EL (cell line): ENCODE measurements at regions not wholly inside any gene's neighbourhood (a gene's known extent, or its start where the extent isn't known, plus 50 kb on each side); places are given as distances from the start of the nearest gene placed in this dataset.

Experiments used
- DNase-seq: peaks from one replicate; pipeline ENCODE4 v3.0.0-alpha.2; 2016

DNA sequence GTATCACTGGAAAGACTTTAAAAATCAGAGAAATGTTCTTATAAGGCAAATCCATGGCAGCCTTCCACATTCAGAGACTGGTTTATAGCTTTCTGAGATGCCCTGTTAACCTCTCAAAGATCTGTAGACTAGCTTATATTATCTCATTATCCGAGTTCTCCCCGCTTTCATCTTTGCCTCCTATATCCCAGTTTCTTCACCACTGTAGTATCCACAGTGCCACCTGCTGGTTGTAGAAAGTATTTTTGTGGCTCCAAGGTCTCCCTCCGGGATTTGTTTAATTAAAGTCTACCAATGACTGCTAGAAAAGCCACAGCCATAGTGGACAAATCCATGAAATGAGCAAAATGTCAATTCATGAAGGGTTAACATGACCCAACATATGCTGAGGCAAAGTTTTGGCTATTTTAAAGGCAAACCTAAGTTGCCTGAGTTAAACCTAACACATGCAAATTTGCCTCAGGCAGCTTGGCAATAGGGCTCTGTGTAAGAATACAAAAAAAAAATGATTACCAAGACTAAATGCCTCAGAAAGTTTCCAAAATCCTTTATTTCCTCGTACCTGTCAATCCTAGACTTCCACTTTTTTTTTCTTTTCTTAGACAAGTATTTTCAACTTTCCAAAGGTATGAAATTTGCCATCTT lies 218.8 kb upstream of the BMP4 start:
- peak; percentile 82 for DNase-seq

DNA sequence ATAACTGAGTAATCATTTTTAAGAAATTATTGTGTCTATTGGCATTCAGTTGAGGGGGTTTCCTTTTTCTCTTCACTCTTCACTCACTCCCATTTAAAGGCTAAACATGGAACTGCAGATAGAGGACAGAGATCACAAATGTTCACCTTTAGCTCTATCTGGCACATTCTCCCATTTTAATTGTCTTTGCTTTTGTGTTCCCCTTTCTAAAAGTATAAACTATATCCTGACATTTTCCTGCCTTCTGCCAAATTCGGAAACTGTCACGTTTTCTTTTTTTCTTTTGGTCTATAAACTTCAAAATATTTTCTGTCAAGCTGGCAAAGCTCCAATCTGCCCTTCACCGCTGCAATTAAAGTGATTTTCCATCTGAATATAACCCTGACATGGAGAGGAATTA lies 219.8 kb upstream of the CDKN3 start:
- DNase-seq, result no peak

DNA sequence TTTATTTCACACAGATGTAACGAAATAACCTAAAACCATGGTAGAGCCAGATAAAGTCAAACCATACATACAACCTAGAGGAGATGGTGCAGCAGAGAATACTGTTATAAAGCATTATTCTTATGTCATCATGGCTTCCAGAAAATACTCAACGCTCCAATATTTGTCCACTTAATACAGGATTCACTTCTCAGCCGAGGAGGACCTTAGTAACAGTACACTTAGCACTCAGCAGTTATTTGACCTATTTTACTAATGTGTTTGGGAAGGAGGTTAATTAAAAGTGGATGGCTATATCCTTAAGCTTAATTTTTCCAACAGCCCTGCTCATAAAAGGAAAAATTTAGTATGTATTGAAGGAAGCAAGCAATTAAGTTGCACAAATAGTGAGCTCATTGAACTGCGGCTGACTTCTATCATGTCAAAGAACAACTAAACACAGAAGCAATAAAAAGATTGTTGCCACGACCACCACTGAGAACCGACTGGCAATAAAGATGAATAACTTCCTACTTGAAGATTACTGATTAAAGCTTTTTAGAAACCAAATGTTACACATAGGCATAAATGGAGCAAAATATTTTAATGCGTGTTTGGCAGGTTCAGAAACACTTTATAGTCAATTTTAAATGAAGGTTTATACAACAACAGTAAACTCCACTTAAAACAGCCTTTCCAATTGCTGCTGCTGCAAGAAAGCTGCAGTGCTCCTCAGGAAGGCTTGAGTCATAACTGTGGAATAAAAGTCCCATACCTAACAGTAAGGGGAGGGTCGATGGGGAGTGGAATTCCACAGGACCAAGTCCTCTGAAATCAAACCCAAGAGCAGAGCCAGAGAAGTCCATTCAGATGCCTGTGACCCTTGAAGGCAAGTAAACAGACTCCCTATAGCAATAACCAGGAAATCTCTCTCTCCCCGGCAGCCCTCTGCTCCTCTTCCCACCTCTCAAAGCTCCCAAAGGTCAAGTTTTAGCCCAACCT lies 218.9 kb upstream of the CDKN3 start:
- peak; percentile 20 for DNase-seq

DNA sequence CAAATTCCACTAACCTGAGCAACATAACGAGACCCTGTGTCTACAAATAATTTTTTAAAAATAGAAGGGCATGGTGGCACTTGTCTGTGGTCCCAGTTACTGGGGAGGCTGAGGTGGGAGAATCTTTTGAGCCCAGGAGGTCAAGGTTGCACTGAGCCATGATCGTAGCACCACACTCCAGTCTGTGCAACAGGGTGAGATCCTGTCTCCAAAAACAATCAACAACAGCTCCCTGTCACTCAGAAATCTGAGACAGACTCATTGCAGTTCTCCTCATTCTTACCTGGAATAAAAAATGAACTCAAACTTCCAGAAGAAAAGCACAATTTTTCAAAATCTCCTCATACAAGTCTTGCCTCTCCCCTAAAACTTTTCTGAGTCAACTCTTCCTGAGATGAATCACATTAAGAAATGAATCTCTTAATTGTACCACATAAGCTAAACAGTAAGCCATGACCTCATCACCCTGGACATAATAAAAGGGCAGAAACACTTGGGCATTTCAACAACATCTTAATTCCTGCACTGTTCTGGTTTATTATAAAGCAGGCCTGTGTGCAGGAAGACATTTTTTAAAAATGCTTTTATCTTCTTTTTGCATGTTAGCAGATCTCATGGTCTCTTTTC lies 214.3 kb upstream of the CDKN3 start:
- DNase-seq, result peak; percentile 83

DNA sequence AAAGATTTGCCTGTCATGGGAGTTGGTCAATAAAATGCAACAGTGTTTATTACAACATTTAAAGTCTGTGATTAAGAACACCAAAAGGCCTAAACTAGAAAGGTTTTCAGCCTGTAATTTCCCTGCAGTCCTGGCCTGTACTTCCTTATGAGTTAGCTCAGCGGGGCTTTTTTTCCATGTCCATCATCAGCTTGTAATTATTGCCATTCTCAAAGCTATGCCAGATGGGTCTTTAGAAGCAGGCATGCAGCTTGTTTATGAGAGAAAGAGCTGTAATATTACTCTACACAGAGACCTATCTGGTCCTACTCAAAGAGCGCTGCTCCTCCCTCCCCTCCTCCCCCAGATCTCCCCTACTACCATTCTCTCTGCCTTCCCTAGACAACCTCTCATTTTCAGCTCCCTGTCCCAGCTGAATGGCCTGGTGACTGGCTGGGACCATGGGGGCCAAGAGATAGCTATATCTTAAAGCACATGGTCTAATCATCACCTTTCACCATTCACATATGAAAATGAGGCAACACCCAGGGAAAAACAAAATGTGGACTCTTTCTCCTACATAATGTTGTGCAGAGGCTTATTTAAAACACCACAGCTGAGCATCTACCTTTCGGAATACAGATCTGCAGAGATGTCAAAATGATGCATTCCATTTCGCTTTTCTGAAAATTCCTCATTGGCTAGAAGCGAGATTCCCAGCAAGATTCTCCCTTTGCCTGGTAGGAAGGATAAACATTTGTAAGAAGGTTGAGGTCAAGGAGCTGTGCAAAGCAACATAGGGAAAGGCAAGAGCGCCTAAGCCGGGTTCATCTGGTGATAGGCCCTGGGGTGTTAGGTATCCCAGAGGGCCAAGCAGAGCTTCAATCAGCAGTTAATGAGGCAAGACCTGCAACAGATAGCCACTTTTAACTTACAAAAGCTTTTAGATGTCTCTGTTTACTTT lies 209.7 kb upstream of the CDKN3 start:
- no peak for DNase-seq

DNA sequence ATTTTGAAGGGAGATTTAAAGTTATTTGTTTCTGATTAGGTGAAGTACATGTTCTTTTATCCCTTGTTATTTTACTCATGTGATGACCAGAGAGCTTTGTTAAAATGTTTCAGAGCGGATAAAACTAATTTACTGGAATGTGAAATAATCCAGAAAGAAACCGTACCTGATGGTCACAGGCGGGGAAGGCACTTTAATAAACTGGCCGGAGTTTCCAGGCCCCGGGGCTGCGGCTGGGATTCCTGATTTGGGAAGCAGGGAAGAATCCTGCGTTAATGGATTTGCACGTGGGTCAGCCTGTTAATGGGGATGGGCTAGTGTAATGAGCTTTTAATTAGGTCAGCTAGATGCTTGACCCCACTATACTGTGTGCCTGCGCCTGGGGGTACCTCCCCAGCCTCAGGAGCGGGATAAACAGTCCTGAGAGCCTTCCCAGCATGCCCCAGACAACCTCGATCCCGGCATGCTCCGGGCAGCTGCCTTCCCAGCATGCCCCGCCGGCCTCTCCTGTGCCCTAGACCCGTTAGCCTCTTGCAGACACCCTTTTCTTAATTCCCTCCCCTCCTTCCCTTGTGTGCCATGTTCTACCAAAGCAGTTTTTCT lies 208.6 kb upstream of the CDKN3 start:
- no peak for DNase-seq

DNA sequence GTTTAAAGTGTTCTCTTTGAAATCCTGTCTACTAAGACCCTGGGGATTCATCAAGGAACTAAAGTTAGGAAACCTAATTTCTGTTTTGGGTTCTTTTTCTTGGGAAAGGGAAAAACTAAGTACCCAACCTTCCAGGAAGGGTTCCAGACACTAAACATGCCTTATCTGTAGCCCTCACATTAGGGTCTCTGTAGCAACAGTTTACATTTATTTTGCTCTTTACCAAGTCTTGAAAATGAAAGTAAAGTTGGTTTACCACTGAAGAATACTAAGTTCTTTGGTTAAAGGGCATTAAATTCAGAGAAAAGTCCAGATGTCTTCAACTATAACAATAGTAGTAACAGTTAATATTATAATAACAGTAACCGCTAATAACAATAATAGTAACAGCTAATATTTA lies 207.5 kb upstream of the CDKN3 start:
- no peak for DNase-seq

DNA sequence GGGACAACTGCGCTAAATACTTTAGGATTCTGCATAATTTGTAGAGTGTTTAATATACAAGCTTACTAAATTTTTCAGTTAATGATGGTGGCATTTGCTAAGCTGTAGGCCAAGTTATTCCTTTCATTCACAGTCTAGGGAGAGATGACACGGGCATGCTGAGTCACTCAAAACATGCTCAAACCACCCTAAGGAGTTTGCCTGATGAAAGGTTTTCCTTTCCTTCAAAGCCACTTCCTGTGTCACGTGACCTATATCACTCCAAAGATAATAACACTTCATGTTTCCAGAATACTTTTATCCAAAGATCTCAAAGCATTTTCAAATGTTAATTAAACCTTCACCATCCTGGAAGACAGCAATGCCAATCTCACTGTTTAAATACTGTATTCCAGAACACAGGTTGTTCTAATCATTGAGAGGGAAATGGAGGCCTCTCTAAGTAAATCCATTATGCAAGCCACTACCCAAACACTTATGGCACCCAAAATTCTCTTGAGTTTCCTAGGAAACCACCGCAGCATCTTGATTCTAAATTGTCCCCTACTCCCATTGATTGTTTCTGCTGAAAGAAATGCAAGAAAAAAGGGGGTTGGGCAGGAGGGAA lies 207.0 kb upstream of the CDKN3 start:
- DNase-seq, result peak; percentile 87

DNA sequence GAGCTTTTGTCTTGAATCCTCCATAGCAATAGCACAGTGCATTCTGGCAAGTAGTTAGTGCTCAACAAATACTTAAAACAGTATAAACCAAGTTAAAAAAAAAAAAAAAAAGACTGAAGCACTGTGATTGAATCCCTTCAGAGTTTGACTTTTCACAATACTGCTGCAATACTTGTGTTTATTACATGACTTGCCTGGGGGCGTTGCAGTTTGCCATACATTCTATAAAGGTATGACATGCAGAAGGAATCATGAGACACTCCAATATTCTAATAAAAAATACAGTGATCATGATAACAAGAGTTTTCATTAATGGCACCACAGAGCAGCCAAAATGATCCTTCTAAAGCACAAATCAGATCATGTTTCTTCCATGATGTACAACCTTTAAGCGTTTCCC lies 205.0 kb upstream of the CDKN3 start:
- no peak for DNase-seq

DNA sequence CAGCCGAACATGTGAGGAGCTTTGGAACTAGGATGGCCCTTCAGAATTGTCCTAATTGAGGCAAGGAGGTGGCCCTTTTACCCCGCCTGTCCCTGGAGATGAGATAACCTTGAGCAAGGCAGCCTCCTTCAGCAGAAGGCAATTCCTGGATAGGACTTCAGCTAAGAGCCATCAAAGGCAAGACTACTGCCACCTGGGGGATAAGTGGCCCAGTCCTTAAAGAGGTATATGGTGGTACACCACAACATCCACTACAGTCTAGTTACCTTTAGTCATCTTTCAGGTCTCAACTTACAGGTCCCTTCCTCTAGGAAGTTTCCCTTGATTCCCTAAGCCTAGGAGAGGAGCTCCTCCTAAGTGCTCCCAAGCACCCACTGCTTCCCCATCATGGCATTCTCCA lies 204.2 kb upstream of the CDKN3 start:
- no peak for DNase-seq

DNA sequence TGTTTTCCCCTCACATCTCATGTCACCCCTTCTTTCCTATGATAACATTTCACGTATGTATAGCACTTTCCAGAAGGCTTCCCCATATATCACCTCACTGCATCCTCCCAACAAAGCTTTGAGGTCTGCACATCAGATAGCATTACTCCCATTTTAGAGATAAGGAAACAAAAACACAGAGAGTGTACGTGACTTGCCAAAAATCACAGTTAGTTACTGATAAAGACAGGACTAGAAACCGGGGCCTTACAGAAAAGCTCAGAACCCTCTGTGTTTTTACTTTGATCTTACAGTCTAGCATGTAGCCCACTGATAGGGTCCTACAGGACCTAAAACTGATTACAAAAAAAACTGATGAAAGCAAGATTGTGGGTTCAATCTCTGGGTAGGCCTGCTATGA lies 202.9 kb upstream of the CDKN3 start:
- no peak for DNase-seq

DNA sequence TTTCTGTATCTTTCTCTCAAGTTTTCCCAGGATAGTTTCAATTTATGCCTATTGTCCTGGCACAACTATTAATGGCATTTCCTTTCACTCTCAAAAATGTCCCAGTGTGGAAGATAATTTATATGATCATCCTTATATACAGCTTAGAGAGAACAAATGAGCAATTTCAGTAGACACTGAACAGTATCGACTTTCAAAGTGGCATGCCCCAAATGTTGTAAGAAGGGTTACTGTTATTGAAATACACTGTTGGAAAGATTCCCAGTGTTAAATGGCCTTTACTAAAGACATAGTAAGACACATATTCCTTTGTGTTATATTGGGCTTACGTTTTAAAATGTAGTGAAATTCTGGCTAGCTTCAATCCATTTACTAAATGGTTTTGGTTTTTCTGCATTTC lies 202.3 kb upstream of the CDKN3 start:
- no peak for DNase-seq

DNA sequence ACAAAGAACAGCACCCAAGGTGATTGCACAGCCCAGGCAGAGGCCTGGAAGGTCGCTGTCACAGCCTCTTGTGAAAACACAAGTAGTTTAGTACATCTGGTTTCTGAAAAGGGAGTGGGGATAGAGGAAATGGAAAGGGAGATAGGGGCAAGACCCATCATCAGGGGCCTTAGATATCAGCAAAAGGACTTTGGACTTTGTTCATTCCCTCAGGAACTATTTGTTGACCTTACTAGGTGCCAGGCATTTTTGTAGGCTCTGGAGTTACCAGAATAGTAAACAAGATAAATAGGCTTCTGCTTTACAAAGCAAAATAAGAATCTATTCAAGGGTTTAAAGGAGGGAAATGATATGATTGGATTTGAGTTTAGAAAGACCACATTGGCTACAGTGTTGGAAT lies 199.4 kb upstream of the CDKN3 start:
- no peak for DNase-seq

DNA sequence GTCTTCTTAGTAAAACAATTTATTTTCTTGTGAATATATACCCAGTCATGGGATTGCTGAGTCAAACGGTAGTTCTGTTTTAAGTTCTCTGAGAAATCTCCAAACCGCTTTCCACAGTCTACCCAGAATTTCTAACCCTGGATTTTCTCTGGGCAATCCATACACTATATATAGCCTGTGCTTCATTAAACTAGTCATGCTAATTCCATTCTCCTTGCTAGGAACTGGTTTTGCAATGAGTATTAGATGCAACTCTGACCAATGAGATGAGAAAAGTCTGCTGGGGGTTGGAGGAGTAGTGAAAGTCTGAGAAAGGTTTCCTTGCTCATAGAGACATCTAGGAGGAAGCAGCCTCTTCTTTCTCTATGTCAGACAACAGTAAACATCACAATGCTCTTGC lies 196.1 kb upstream of the CDKN3 start:
- DNase-seq, result peak; percentile 22

DNA sequence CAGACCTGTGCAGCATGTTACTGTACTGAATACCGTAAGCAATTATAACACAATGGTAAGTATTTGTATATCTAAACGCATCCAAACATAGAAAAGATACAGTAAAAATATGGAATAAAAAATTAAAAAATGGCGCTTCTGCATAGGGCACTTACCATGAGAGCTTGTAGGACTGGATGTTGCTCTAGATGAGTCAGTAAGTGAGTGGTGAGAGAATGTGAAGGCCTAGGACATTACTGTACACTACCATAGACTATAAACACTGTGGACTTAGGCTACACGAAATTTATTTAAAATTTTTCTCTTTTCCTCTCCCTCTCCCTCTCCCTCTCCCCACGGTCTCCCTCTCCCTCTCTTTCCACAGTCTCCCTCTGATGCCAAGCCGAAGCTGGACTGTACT lies 194.5 kb upstream of the CDKN3 start:
- no peak for DNase-seq

DNA sequence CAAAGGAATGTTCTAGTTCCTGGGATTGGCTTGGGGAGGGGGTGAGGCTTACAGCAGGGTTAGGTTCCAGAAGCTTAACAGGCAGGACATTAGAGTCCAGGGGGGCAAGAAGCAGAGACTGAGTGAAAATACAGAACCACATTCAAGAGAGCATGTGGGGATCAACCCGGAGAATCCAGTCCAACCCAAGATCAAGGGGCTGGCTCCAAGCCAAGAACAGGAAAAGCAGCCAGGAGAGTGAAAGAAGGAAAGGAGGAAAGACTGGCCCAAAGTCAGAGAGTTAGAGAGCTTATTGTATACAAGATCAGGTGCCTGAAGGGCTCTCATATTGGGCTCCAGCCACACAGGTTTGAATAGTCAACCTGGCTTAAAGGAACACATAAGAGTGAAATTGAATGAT lies 190.3 kb upstream of the CDKN3 start:
- DNase-seq, result no peak

DNA sequence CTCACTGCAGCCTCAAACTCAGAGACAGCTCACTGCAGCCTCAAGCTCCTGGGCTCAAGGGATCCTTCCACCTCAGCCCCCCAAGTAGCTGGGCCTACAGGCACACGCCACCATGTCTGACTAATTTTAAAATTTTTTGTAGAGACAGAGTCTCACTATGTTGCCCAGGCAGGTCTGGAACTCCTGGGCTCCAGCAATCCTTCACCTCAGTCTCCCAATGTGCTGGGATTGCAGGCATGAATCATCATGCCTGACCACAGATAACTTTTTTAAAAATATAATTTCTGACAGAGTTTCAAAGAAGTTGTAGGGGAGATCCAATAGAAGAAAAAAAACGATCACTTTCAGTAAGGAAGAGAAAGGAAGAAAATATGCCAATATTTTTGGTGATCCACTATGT lies 189.7 kb upstream of the CDKN3 start:
- peak; percentile 56 for DNase-seq

DNA sequence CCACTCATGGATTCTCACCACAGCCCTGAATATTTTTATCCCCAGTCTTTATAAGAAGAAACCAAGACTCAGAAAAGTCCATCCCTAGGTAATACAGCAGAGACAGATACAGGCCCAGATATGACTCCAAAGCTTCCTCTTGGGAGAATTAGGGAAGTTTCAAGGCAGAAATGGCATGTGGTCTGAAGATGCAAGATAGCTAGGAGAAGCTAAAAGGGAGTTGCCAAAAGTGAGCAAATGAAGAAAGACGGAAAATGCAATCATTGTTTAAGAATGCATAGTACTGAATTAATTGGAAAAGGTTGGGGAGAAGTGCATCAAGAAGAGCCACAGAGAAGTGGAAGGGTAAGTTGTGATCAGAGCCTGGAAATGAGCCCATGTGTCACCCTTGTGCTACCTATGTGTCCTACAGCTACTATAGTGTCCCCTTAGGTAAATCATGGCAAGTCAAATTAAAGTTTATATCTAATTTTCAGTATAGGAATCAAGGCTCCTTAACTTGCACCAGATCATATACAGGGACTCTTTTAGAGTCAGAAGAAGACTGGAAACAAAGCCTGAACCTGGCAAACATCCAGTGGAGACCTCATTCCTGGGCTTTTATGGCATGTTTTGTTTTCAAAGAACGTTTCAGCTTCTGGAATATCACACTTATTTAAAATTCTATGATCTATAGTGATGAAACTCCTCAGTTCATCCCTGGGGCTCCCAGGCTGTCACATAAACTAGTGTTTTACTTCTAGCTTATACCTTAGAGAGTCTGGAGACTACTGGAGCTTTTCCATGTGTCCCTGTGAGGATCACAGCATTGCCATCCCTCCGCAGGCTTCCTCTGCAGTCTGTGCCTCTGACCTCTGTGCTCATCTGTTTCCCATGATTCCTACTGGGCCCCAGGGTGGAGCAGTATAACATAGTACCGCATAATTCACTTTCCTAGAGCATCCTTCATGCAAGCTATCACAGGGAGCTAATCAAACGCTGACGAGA lies 189.0 kb upstream of the CDKN3 start:
- peak; percentile 51 for DNase-seq

DNA sequence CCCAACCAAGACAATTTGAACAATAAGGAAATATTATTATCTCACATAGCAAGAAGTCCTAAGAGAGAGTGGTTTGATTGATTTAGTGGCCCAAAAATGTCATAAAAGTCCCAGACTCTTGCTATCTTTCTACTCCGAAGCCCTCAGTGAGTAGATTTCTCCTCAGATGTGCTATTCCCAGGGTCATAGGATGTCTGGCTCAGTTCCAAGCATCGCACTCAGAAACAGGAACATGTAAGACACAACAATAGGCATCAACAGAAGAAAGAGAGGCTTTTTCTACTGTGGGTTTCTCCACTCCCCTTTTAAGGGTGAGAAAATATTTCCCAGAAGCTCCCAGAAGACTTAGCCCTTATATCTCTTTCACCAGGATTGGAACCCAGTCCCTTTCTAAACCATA lies 188.1 kb upstream of the CDKN3 start:
- DNase-seq, result no peak

DNA sequence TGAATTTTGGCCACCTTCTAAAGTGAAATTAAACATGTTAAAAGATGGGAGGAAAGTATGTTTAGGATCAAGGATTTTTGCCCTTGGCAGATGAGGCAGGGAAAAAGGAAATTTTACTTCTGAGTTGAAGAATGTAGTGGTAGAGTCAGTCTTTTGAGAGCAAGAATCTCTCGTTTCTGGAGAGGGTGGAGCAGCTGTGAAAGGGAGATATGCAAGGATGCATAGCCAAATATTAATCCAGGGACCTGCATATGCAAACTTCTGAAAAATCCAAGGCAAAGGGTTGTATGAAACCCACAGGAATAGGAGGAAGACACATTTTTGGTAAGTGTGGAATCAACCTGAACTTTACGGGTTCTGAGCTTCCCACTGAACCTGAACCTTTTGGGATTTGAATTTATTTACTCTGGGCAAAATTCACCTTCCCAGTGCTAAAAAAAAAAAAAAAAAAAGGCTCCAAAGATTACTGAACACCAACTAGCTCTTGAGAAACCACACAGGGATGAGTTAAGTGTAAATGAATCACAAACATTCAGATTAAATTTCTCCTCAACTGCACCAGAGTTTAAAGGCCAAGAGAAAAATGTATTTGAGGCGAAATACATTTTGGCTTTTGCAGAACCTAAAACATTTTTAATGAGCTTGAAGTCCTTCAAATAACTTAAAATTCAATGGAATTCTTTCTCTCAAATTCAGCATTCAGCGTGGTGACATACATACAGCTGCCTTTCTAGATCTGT lies 187.1 kb upstream of the CDKN3 start:
- peak; percentile 75 for DNase-seq
